ENCODE measurements at regions not wholly inside any gene's neighbourhood (a gene's known extent, or its start where the extent isn't known, plus 50 kb on each side); places are given as distances from the start of the nearest gene placed in this dataset.

GRCh38 chr2:142688856-142689605 is 188.4 kb upstream of the KYNU start:
- Mint-ChIP-seq H3K27me3 (ENCODE audit: unreplicated experiment) (no peaks in the 10 kb centered on the region), H3K4me1 (ENCODE audit: unreplicated experiment) (peaks cover 11% of the 10 kb centered on the region), H3K36me3 (ENCODE audit: low read depth, unreplicated experiment) (no peaks in the 10 kb centered on the region), H3K9me3 (ENCODE audit: unreplicated experiment) (no peaks in the 10 kb centered on the region), H3K27ac (ENCODE audit: unreplicated experiment) (no peak overlapping the region), H3K4me3 (ENCODE audit: unreplicated experiment) (no peak overlapping the region)
- DNase-seq (ENCODE audit: low spot score), result no peak
- no peak for TF ChIP-seq CTCF (IDR thresholded peaks at IDR 0.05; ENCODE audit: unreplicated experiment)

GRCh38 chr2:142687509-142687908 is 190.0 kb upstream of the KYNU start:
- no peaks in the 10 kb centered on the region for H3K27me3 Mint-ChIP-seq (ENCODE audit: unreplicated experiment)
- H3K9me3 Mint-ChIP-seq (ENCODE audit: unreplicated experiment), result no peaks in the 10 kb centered on the region
- H3K4me1 Mint-ChIP-seq (ENCODE audit: unreplicated experiment), result peaks cover 3% of the 10 kb centered on the region
- H3K4me3 Mint-ChIP-seq (ENCODE audit: unreplicated experiment), result no peak overlapping the region
- no peak for DNase-seq (ENCODE audit: low spot score)
- no peaks in the 10 kb centered on the region for H3K36me3 Mint-ChIP-seq (ENCODE audit: low read depth, unreplicated experiment)
- no peak for TF ChIP-seq CTCF (IDR thresholded peaks at IDR 0.05; ENCODE audit: unreplicated experiment)
- no peak overlapping the region for H3K27ac Mint-ChIP-seq (ENCODE audit: unreplicated experiment)

GRCh38 chr2:142687075-142687474 is 190.4 kb upstream of the KYNU start:
- Mint-ChIP-seq H3K27ac (ENCODE audit: unreplicated experiment) (no peak overlapping the region), H3K36me3 (ENCODE audit: low read depth, unreplicated experiment) (no peaks in the 10 kb centered on the region), H3K4me1 (ENCODE audit: unreplicated experiment) (peaks cover 3% of the 10 kb centered on the region), H3K9me3 (ENCODE audit: unreplicated experiment) (no peaks in the 10 kb centered on the region), H3K4me3 (ENCODE audit: unreplicated experiment) (no peak overlapping the region), H3K27me3 (ENCODE audit: unreplicated experiment) (no peaks in the 10 kb centered on the region)
- no peak for TF ChIP-seq CTCF (IDR thresholded peaks at IDR 0.05; ENCODE audit: unreplicated experiment)
- no peak for DNase-seq (ENCODE audit: low spot score)

GRCh38 chr2:142684667-142685066 is 192.8 kb upstream of the KYNU start:
- Mint-ChIP-seq H3K36me3 (ENCODE audit: low read depth, unreplicated experiment) (no peaks in the 10 kb centered on the region), H3K4me3 (ENCODE audit: unreplicated experiment) (no peak overlapping the region), H3K27ac (ENCODE audit: unreplicated experiment) (no peak overlapping the region)

More at GRCh38 chr2:142684667-142685066, 192.8 kb upstream of the KYNU start:
- no peak for TF ChIP-seq CTCF (IDR thresholded peaks at IDR 0.05; ENCODE audit: unreplicated experiment)
- DNase-seq (ENCODE audit: low spot score), result no peak
- Mint-ChIP-seq H3K27me3 (ENCODE audit: unreplicated experiment) (no peaks in the 10 kb centered on the region), H3K9me3 (ENCODE audit: unreplicated experiment) (no peaks in the 10 kb centered on the region), H3K4me1 (ENCODE audit: unreplicated experiment) (no peaks in the 10 kb centered on the region)

All from endothelial cell (in vitro differentiated cells).